HepG2 (cell line): ENCODE measurements at regions not wholly inside any gene's neighbourhood (a gene's known extent, or its start where the extent isn't known, plus 50 kb on each side); places are given as distances from the start of the nearest gene placed in this dataset.

Source experiments
- ATAC-seq: fragments of 200-7000 bp; cut with Tn5 transposase; 3 replicates; pipeline ENCODE4 v1.9.1; 2020; ENCODE audit warnings: mild to moderate bottlenecking, moderate library complexity
- BruUV-seq: library from RNA; stranded (reverse); fragments of 400-500 nt; replicated peaks from 2 replicates; lab custom pipeline; 2021; lab: Mats Ljungman, UMichigan
- CTCF ChIA-PET: fragments of 300-600 bp; formaldehyde crosslinking; extraction: SDS; loops from one replicate; lab custom pipeline; 2021; ENCODE audit warnings: low total read pairs, inconsistent platforms, low intra/inter-chr PET ratio; lab: Yijun Ruan, JAX
- POLR2A ChIA-PET: fragments of 350-600 bp; sonication (Branson Sonifier 250); formaldehyde crosslinking; loops from one replicate; lab custom pipeline; 2020; ENCODE audit warnings: antibody characterized with exemption, inconsistent platforms; lab: Yijun Ruan, JAX
- DNase-seq: peaks from one replicate; pipeline ENCODE4 v3.0.0-alpha.2; 2015; ENCODE audit warnings: low spot score
- FAIRE-seq: peaks from 3 replicates; lab custom pipeline; 2011; peaks lifted over from hg19 to GRCh38; lab: Jason Lieb, UNC
- H2AFZ ChIP-seq: one replicate; pipeline ENCODE4 v1.6.1; 2011; ENCODE audit warnings: low read length, inconsistent platforms
- H3K27ac ChIP-seq: fragments of 300-600 bp; 3 replicates; pipeline ENCODE4 v1.8.0; 2011; ENCODE audit warnings: mixed run types, mild to moderate bottlenecking, mixed read lengths, low read length, inconsistent platforms; ENCODE audit not compliant: insufficient read depth; ENCODE audit errors: extremely low read length
- H3K27me3 ChIP-seq, 2 experiments: fragments of 200-600 bp in 1 of 2; 2 replicates in 1 of 2; 3 replicates in 1 of 2; pipeline versions ENCODE4 v1.6.0 to v1.8.0; 2011; ENCODE audit warnings: low read length in 2 of 2, mild to moderate bottlenecking in 2 of 2, moderate library complexity in 2 of 2, inconsistent platforms in 1 of 2; ENCODE audit not compliant: insufficient read depth in 2 of 2, control insufficient read depth in 1 of 2
- H3K36me3 ChIP-seq, 2 experiments: fragments of 200-600 bp in 1 of 2; replicated peaks in 1 of 2; 2 replicates in 1 of 2; 3 replicates in 1 of 2; pipeline versions ENCODE4 v1.5.1 to v1.8.0; 2011; ENCODE audit warnings: low read length in 2 of 2, inconsistent platforms in 1 of 2; ENCODE audit not compliant: insufficient read depth in 2 of 2, control insufficient read depth in 1 of 2
- H3K4me1 ChIP-seq: 2 replicates; pipeline ENCODE4 v1.5.1; 2012; ENCODE audit warnings: low read length, inconsistent platforms; ENCODE audit not compliant: insufficient read depth
- H3K4me2 ChIP-seq: 2 replicates; pipeline ENCODE4 v1.6.0; 2011; ENCODE audit warnings: low read depth, low read length, inconsistent platforms
- H3K4me3 ChIP-seq, 3 experiments: fragments of 200-600 bp in 1 of 3; sonication (generic), shearing (Covaris generic) in 1 of 3; replicated peaks in 1 of 3; 2 replicates each; pipeline ENCODE4 v1.5.1; 2011 to 2016; ENCODE audit warnings: low read length in 3 of 3, inconsistent platforms in 2 of 3, low read depth in 2 of 3, mild to moderate bottlenecking in 2 of 3, control low read depth in 1 of 3, mixed read lengths in 1 of 3; ENCODE audit not compliant: insufficient read depth in 1 of 3
- H3K79me2 ChIP-seq: one replicate; pipeline ENCODE4 v1.6.1; 2011; ENCODE audit warnings: low read length, inconsistent platforms; ENCODE audit not compliant: insufficient read depth
- H3K9ac ChIP-seq: 2 replicates; pipeline ENCODE4 v1.6.0; 2011; ENCODE audit warnings: mild to moderate bottlenecking, low read depth, low read length, inconsistent platforms; ENCODE audit not compliant: insufficient read depth
- H3K9me3 ChIP-seq: 2 replicates; pipeline ENCODE4 v1.5.1; 2012; ENCODE audit warnings: mild to moderate bottlenecking, low read length
- H4K20me1 ChIP-seq: 2 replicates; pipeline ENCODE4 v1.6.0; 2011; ENCODE audit warnings: inconsistent platforms, mild to moderate bottlenecking, low read length, moderate library complexity; ENCODE audit not compliant: insufficient read depth
- MIER3 ChIP-seq: IDR thresholded peaks from 2 replicates; pipeline ENCODE4 v1.6.1; 2016; ENCODE audit warnings: missing compliant biosample characterization, borderline replicate concordance
- SMAD3 ChIP-seq: sonication (generic); formaldehyde crosslinking; IDR thresholded peaks from 2 replicates; pipeline ENCODE4 v1.4.0; 2020; ENCODE audit warnings: missing genetic modification reagents
- STAG1 ChIP-seq: sonication (generic); formaldehyde crosslinking; IDR thresholded peaks from 2 replicates; pipeline ENCODE4 v1.4.0; 2020; ENCODE audit warnings: missing genetic modification reagents
- ZNF234 ChIP-seq: sonication (generic); formaldehyde crosslinking; conservative IDR thresholded peaks from 2 replicates; pipeline ENCODE4 v1.5.1; 2020; ENCODE audit warnings: mild to moderate bottlenecking, missing genetic modification reagents
- WGBS: methylation state at CpG from one replicate; pipeline ENCODE4 v1.1.6; 2017; ENCODE audit warnings: low lambda C conversion rate; 5-methylcytosine and 5-hydroxymethylcytosine counted together
- in situ Hi-C: cut with HindIII; loops from 2 replicates; pipeline ENCODE4 v1.10.0; 2017; ENCODE audit warnings: low pct_unique_long_range_greater_than_20kb; ENCODE audit not compliant: extremely low pct_ligation_motif_present
- intact Hi-C: fragments of 100-400 bp; cut with micrococcal nuclease; formaldehyde crosslinking; loops from one replicate; pipeline ENCODE4 v1.10.0; 2022; ENCODE audit not compliant: unreplicated experiment
- TF ChIP-seq, protein P1 (sequence below): sonication (generic); formaldehyde crosslinking; IDR thresholded peaks from 2 replicates; pipeline ENCODE4 v1.4.0; 2020; ENCODE audit warnings: mild to moderate bottlenecking, missing genetic modification reagents
- TF ChIP-seq, protein P2 (sequence below): sonication (generic); formaldehyde crosslinking; IDR thresholded peaks from 2 replicates; pipeline ENCODE4 v1.4.0; 2020; ENCODE audit warnings: missing genetic modification reagents

DNA sequence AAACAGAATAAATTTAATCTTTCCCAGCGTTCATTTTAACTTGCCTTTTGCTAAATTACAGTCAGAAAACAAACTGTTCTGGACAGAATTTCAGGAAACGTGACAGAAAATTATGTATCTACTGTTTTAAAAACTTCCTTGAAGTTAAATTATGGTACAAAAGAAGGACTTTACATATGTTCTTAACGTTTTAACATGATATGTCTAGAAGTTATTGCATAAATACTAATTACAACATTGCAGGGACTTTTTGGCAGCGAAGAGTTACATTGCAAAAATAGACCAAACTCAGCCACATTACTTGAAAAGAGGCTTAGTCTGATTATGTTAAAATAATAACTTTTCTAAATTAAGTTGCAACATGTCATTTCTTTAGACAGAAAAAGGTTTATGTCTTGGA lies 142.1 kb upstream of the IMPG1 start:
- Histone ChIP-seq H3K9ac (no peak overlapping the region), H3K27me3 (no peaks in the 10 kb centered on the region), H3K27ac (no peak overlapping the region), H2AFZ (no peak overlapping the region), H3K4me3 (no peak overlapping the region), H3K79me2 (no peaks in the 10 kb centered on the region), H3K36me3 (no peaks in the 10 kb centered on the region), H3K4me1 (no peaks in the 10 kb centered on the region), H3K9me3 (no peaks in the 10 kb centered on the region), H3K4me2 (no peak overlapping the region), H4K20me1 (no peaks in the 10 kb centered on the region)
- in situ Hi-C loops, result no loop called here
- FAIRE-seq (no peak), ATAC-seq (no peak), DNase-seq (no peak)
- ChIA-PET CTCF (no interaction called here), POLR2A (no interaction called here)
- intact Hi-C loops, result no loop called here
- BruUV-seq, result no TSS peak
- TF ChIP-seq STAG1 (CRISPR knock-in tag), result no peak
- TF ChIP-seq, protein P1, sequence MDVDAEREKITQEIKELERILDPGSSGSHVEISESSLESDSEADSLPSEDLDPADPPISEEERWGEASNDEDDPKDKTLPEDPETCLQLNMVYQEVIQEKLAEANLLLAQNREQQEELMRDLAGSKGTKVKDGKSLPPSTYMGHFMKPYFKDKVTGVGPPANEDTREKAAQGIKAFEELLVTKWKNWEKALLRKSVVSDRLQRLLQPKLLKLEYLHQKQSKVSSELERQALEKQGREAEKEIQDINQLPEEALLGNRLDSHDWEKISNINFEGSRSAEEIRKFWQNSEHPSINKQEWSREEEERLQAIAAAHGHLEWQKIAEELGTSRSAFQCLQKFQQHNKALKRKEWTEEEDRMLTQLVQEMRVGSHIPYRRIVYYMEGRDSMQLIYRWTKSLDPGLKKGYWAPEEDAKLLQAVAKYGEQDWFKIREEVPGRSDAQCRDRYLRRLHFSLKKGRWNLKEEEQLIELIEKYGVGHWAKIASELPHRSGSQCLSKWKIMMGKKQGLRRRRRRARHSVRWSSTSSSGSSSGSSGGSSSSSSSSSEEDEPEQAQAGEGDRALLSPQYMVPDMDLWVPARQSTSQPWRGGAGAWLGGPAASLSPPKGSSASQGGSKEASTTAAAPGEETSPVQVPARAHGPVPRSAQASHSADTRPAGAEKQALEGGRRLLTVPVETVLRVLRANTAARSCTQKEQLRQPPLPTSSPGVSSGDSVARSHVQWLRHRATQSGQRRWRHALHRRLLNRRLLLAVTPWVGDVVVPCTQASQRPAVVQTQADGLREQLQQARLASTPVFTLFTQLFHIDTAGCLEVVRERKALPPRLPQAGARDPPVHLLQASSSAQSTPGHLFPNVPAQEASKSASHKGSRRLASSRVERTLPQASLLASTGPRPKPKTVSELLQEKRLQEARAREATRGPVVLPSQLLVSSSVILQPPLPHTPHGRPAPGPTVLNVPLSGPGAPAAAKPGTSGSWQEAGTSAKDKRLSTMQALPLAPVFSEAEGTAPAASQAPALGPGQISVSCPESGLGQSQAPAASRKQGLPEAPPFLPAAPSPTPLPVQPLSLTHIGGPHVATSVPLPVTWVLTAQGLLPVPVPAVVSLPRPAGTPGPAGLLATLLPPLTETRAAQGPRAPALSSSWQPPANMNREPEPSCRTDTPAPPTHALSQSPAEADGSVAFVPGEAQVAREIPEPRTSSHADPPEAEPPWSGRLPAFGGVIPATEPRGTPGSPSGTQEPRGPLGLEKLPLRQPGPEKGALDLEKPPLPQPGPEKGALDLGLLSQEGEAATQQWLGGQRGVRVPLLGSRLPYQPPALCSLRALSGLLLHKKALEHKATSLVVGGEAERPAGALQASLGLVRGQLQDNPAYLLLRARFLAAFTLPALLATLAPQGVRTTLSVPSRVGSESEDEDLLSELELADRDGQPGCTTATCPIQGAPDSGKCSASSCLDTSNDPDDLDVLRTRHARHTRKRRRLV, result no peak
- no peak for TF ChIP-seq ZNF234 (CRISPR knock-in tag)
- no peak for TF ChIP-seq SMAD3 (CRISPR knock-in tag)
- TF ChIP-seq, protein P2, sequence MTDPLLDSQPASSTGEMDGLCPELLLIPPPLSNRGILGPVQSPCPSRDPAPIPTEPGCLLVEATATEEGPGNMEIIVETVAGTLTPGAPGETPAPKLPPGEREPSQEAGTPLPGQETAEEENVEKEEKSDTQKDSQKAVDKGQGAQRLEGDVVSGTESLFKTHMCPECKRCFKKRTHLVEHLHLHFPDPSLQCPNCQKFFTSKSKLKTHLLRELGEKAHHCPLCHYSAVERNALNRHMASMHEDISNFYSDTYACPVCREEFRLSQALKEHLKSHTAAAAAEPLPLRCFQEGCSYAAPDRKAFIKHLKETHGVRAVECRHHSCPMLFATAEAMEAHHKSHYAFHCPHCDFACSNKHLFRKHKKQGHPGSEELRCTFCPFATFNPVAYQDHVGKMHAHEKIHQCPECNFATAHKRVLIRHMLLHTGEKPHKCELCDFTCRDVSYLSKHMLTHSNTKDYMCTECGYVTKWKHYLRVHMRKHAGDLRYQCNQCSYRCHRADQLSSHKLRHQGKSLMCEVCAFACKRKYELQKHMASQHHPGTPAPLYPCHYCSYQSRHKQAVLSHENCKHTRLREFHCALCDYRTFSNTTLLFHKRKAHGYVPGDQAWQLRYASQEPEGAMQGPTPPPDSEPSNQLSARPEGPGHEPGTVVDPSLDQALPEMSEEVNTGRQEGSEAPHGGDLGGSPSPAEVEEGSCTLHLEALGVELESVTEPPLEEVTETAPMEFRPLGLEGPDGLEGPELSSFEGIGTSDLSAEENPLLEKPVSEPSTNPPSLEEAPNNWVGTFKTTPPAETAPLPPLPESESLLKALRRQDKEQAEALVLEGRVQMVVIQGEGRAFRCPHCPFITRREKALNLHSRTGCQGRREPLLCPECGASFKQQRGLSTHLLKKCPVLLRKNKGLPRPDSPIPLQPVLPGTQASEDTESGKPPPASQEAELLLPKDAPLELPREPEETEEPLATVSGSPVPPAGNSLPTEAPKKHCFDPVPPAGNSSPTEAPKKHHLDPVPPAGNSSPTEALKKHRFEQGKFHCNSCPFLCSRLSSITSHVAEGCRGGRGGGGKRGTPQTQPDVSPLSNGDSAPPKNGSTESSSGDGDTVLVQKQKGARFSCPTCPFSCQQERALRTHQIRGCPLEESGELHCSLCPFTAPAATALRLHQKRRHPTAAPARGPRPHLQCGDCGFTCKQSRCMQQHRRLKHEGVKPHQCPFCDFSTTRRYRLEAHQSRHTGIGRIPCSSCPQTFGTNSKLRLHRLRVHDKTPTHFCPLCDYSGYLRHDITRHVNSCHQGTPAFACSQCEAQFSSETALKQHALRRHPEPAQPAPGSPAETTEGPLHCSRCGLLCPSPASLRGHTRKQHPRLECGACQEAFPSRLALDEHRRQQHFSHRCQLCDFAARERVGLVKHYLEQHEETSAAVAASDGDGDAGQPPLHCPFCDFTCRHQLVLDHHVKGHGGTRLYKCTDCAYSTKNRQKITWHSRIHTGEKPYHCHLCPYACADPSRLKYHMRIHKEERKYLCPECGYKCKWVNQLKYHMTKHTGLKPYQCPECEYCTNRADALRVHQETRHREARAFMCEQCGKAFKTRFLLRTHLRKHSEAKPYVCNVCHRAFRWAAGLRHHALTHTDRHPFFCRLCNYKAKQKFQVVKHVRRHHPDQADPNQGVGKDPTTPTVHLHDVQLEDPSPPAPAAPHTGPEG (CRISPR knock-in tag), result no peak
- TF ChIP-seq MIER3, result no peak
- WGBS, result under 1% methylated on average over 4 of the region's 4 CpGs
